Mesendoderm (in vitro differentiated cells): ENCODE measurements at regions not wholly inside any gene's neighbourhood (a gene's known extent, or its start where the extent isn't known, plus 50 kb on each side); places are given as distances from the start of the nearest gene placed in this dataset.
"Not testable (repeated sequence)": the region's sequence is repeated elsewhere in the genome, so short reads cannot be mapped to it uniquely, and the experiment has no call there.

ENCODE experiments used
- DNase-seq: peaks from one replicate; pipeline ENCODE4 v3.0.0; 2013
- H2AK5ac ChIP-seq: 2 replicates; pipeline ENCODE4 v1.6.1; 2013; ENCODE audit warnings: low read length, inconsistent platforms
- H2BK120ac ChIP-seq: 2 replicates; pipeline ENCODE4 v1.6.1; 2013; ENCODE audit warnings: low read depth, mild to moderate bottlenecking, low read length, moderate library complexity, mixed read lengths
- H2BK15ac ChIP-seq: replicated peaks from 2 replicates; pipeline ENCODE4 v1.6.1; 2013; ENCODE audit warnings: low read depth, mild to moderate bottlenecking, moderate library complexity
- H2BK5ac ChIP-seq: 2 replicates; pipeline ENCODE4 v1.6.1; 2013; ENCODE audit warnings: low read length, inconsistent platforms
- H3K18ac ChIP-seq: 2 replicates; pipeline ENCODE4 v1.6.1; 2013; ENCODE audit warnings: mild to moderate bottlenecking, low read length, mixed read lengths
- H3K23ac ChIP-seq: one replicate; pipeline ENCODE4 v1.6.1; 2013; ENCODE audit warnings: low read length
- H3K27ac ChIP-seq: 2 replicates; pipeline ENCODE4 v1.5.1; 2013; ENCODE audit warnings: low read depth, mild to moderate bottlenecking, inconsistent platforms, low read length, moderate library complexity
- H3K27me3 ChIP-seq: 2 replicates; pipeline ENCODE4 v1.6.1; 2013; ENCODE audit warnings: low read length, control low read depth, mild to moderate bottlenecking, inconsistent platforms; ENCODE audit not compliant: insufficient read depth, poor library complexity
- H3K36me3 ChIP-seq: 2 replicates; pipeline ENCODE4 v1.6.1; 2013; ENCODE audit warnings: low read length, inconsistent platforms; ENCODE audit not compliant: control insufficient read depth, insufficient read depth
- H3K4ac ChIP-seq: one replicate; pipeline ENCODE4 v1.6.1; 2013; ENCODE audit warnings: low read depth, mild to moderate bottlenecking, low read length, moderate library complexity
- H3K4me1 ChIP-seq: 2 replicates; pipeline ENCODE4 v1.6.1; 2013; ENCODE audit warnings: low read depth, low read length, inconsistent platforms; ENCODE audit not compliant: control insufficient read depth
- H3K4me2 ChIP-seq: 2 replicates; pipeline ENCODE4 v1.6.1; 2013; ENCODE audit warnings: low read length
- H3K4me3 ChIP-seq: 2 replicates; pipeline ENCODE4 v1.5.1; 2013; ENCODE audit warnings: mild to moderate bottlenecking, low read length
- H3K56ac ChIP-seq: one replicate; pipeline ENCODE4 v1.6.1; 2013; ENCODE audit warnings: low read length
- H3K79me1 ChIP-seq: 2 replicates; pipeline ENCODE4 v1.6.1; 2013; ENCODE audit warnings: low read length, inconsistent platforms
- H3K79me2 ChIP-seq: 2 replicates; pipeline ENCODE4 v1.6.1; 2013; ENCODE audit warnings: mild to moderate bottlenecking, low read length; ENCODE audit not compliant: control insufficient read depth, insufficient read depth
- H3K9ac ChIP-seq: 2 replicates; pipeline ENCODE4 v1.6.1; 2013; ENCODE audit warnings: low read length, inconsistent platforms
- H4K5ac ChIP-seq: one replicate; pipeline ENCODE4 v1.6.1; 2013; ENCODE audit warnings: low read length
- H4K8ac ChIP-seq: one replicate; pipeline ENCODE4 v1.6.1; 2013; ENCODE audit warnings: low read depth, mild to moderate bottlenecking, control low read depth, low read length, moderate library complexity
- WGBS: extraction: QIAGEN DNeasy Blood & Tissue Kit; methylation state at CpG from one replicate; pipeline ENCODE4 v1.1.7; 2013; ENCODE audit warnings: low lambda C conversion rate, missing lambda C conversion rate; ENCODE audit not compliant: insufficient coverage; ENCODE audit errors: extremely low coverage; 5-methylcytosine and 5-hydroxymethylcytosine counted together

GRCh38 chr6:82101374-82102114 lies 146.0 kb downstream of the IBTK start:
- H3K4me2 ChIP-seq, H3K4me3 ChIP-seq, H3K9ac ChIP-seq, H3K4me1 ChIP-seq, H3K23ac ChIP-seq, H2BK120ac ChIP-seq, H2AK5ac ChIP-seq, H4K8ac ChIP-seq, DNase-seq, H3K27ac ChIP-seq, H3K79me2 ChIP-seq, H4K5ac ChIP-seq, H2BK5ac ChIP-seq, H3K27me3 ChIP-seq, H2BK15ac ChIP-seq, H3K18ac ChIP-seq, H3K36me3 ChIP-seq, H3K79me1 ChIP-seq, H3K4ac ChIP-seq: not testable (repeated sequence)
- WGBS: no CpG with 5 or more reads among the region's 23 CpGs
- peak overlapping the region; percentile 49 for H3K56ac ChIP-seq

- H3K56ac ChIP-seq, H3K23ac ChIP-seq, H3K18ac ChIP-seq, H3K4me3 ChIP-seq, H3K27me3 ChIP-seq, H2BK5ac ChIP-seq, H3K79me2 ChIP-seq, H3K4me2 ChIP-seq, H3K79me1 ChIP-seq, H2BK15ac ChIP-seq, DNase-seq, H3K9ac ChIP-seq, H3K4ac ChIP-seq, H2BK120ac ChIP-seq, H4K5ac ChIP-seq, H3K27ac ChIP-seq, H2AK5ac ChIP-seq, H4K8ac ChIP-seq, H3K36me3 ChIP-seq, H3K4me1 ChIP-seq: not testable (repeated sequence)
- no CpG with 5 or more reads among the region's 1 CpG for WGBS
Observed at GRCh38 chr6:82100763-82101162, 146.8 kb downstream of the IBTK start.

- Histone ChIP-seq H3K4me3 (no peak overlapping the region), H4K8ac (no peak overlapping the region), H3K79me1 (no peaks in the 10 kb centered on the region), H3K4ac (no peak overlapping the region), H3K9ac (no peak overlapping the region), H3K18ac (no peak overlapping the region), H3K4me1 (no peaks in the 10 kb centered on the region), H3K79me2 (no peaks in the 10 kb centered on the region), H2BK15ac (no peak overlapping the region), H3K27ac (no peak overlapping the region), H3K36me3 (no peaks in the 10 kb centered on the region), H3K4me2 (no peak overlapping the region), H3K23ac (no peak overlapping the region), H2AK5ac (no peak overlapping the region), H3K27me3 (no peaks in the 10 kb centered on the region), H2BK5ac (no peak overlapping the region), H2BK120ac (no peak overlapping the region), H3K56ac (no peak overlapping the region), H4K5ac (no peak overlapping the region)
- no CpG with 5 or more reads among the region's 2 CpGs for WGBS
- peak; percentile 3 for DNase-seq
Observed at GRCh38 chr6:82097676-82098075, 149.9 kb downstream of the IBTK start.

GRCh38 chr6:82095091-82095490 lies 152.5 kb downstream of the IBTK start:
- no peaks in the 10 kb centered on the region for H3K27me3 ChIP-seq
- no peak overlapping the region for H2BK120ac ChIP-seq
- no peak overlapping the region for H3K4me3 ChIP-seq
- no peaks in the 10 kb centered on the region for H3K79me1 ChIP-seq
- no peaks in the 10 kb centered on the region for H3K79me2 ChIP-seq
- no peak overlapping the region for H3K4me2 ChIP-seq
- no CpG with 5 or more reads among the region's 5 CpGs for WGBS
- no peak overlapping the region for H3K23ac ChIP-seq
- H4K8ac ChIP-seq: no peak overlapping the region
- H3K27ac ChIP-seq: no peak overlapping the region
- no peak overlapping the region for H2BK15ac ChIP-seq
- H3K9ac ChIP-seq: no peak overlapping the region
- H3K4me1 ChIP-seq: no peaks in the 10 kb centered on the region
- H2AK5ac ChIP-seq: no peak overlapping the region
- H2BK5ac ChIP-seq: no peak overlapping the region
- H4K5ac ChIP-seq: no peak overlapping the region
- H3K56ac ChIP-seq: no peak overlapping the region
- no peak overlapping the region for H3K18ac ChIP-seq
- no peak overlapping the region for H3K4ac ChIP-seq
- peak; percentile 23 for DNase-seq
- H3K36me3 ChIP-seq: no peaks in the 10 kb centered on the region

GRCh38 chr6:82094166-82094806 lies 153.3 kb downstream of the IBTK start:
- H3K27me3 ChIP-seq: no peaks in the 10 kb centered on the region

More at GRCh38 chr6:82094166-82094806, 153.3 kb downstream of the IBTK start:
- Histone ChIP-seq H3K27ac (no peak overlapping the region), H3K79me1 (no peaks in the 10 kb centered on the region), H3K79me2 (no peaks in the 10 kb centered on the region), H3K4ac (no peak overlapping the region), H3K18ac (no peak overlapping the region), H3K23ac (no peak overlapping the region), H3K36me3 (no peaks in the 10 kb centered on the region), H2BK15ac (no peak overlapping the region), H2BK120ac (no peak overlapping the region), H3K56ac (no peak overlapping the region), H2AK5ac (no peak overlapping the region), H3K9ac (no peak overlapping the region), H2BK5ac (no peak overlapping the region), H4K5ac (no peak overlapping the region), H3K4me2 (no peak overlapping the region), H3K4me1 (no peaks in the 10 kb centered on the region), H4K8ac (no peak overlapping the region), H3K4me3 (no peak overlapping the region)
- DNase-seq: no peak
- no CpG with 5 or more reads among the region's 4 CpGs for WGBS
